Type B pancreatic cell (in vitro differentiated cells): ENCODE measurements at regions not wholly inside any gene's neighbourhood (a gene's known extent, or its start where the extent isn't known, plus 50 kb on each side); places are given as distances from the start of the nearest gene placed in this dataset.

ENCODE experiments used
- DNase-seq: peaks from one replicate; pipeline ENCODE4 v3.0.0; 2021; ENCODE audit warnings: mixed read lengths; ENCODE audit not compliant: unreplicated experiment; ENCODE audit errors: extremely low spot score
- H3K27ac Mint-ChIP-seq: 2 replicates; pipeline ENCODE4 v1.8.0; 2021; ENCODE audit warnings: mild to moderate bottlenecking, mixed read lengths
- H3K27me3 Mint-ChIP-seq: 2 replicates; pipeline ENCODE4 v1.8.0; 2021; ENCODE audit warnings: mixed read lengths
- H3K36me3 Mint-ChIP-seq: 2 replicates; pipeline ENCODE4 v1.8.0; 2021; ENCODE audit warnings: mixed read lengths
- H3K4me1 Mint-ChIP-seq: one replicate; pipeline ENCODE4 v1.8.0; 2021; ENCODE audit warnings: mixed read lengths; ENCODE audit not compliant: unreplicated experiment
- H3K4me3 Mint-ChIP-seq: 2 replicates; pipeline ENCODE4 v1.8.0; 2021; ENCODE audit warnings: mild to moderate bottlenecking, mixed read lengths
- H3K9me3 Mint-ChIP-seq: 2 replicates; pipeline ENCODE4 v1.8.0; 2021; ENCODE audit warnings: mixed read lengths
- CTCF ChIP-seq: fragments of 200-600 bp; sonication (generic); conservative IDR thresholded peaks from 2 replicates; pipeline ENCODE4 v1.5.0; 2021; ENCODE audit warnings: antibody characterized with exemption, mild to moderate bottlenecking

- TF ChIP-seq CTCF: no peak
These were observed 103.0 kb upstream of the SHISA6 start for GRCh38 chr17:11138023-11138422.

GRCh38 chr17:11135819-11136218 lies 105.2 kb upstream of the SHISA6 start:
- no peak overlapping the region for H3K4me3 Mint-ChIP-seq
- TF ChIP-seq CTCF: no peak
- no peak for DNase-seq
- H3K9me3 Mint-ChIP-seq: no peaks in the 10 kb centered on the region
- no peak overlapping the region for H3K27ac Mint-ChIP-seq
- H3K36me3 Mint-ChIP-seq: no peaks in the 10 kb centered on the region
- H3K4me1 Mint-ChIP-seq: no peaks in the 10 kb centered on the region
- no peaks in the 10 kb centered on the region for H3K27me3 Mint-ChIP-seq

More at GRCh38 chr17:11138023-11138422, 103.0 kb upstream of the SHISA6 start:
- H3K27ac Mint-ChIP-seq: no peak overlapping the region
- no peak for DNase-seq
- no peaks in the 10 kb centered on the region for H3K9me3 Mint-ChIP-seq
- peaks cover 6% of the 10 kb centered on the region for H3K27me3 Mint-ChIP-seq
- H3K4me1 Mint-ChIP-seq: no peaks in the 10 kb centered on the region
- no peak overlapping the region for H3K4me3 Mint-ChIP-seq
- no peaks in the 10 kb centered on the region for H3K36me3 Mint-ChIP-seq

- peaks cover 9% of the 10 kb centered on the region for H3K27me3 Mint-ChIP-seq
- no peak overlapping the region for H3K27ac Mint-ChIP-seq
- H3K4me1 Mint-ChIP-seq: no peaks in the 10 kb centered on the region
- no peak for DNase-seq
- H3K4me3 Mint-ChIP-seq: no peak overlapping the region
- H3K9me3 Mint-ChIP-seq: peaks cover 3% of the 10 kb centered on the region
- no peaks in the 10 kb centered on the region for H3K36me3 Mint-ChIP-seq
- TF ChIP-seq CTCF: no peak
These were observed 110.6 kb upstream of the SHISA6 start for GRCh38 chr17:11130367-11130766.

- TF ChIP-seq CTCF: no peak
- Mint-ChIP-seq H3K27ac (no peak overlapping the region), H3K27me3 (peaks cover 21% of the 10 kb centered on the region), H3K9me3 (peaks cover 5% of the 10 kb centered on the region), H3K4me3 (no peak overlapping the region), H3K36me3 (no peaks in the 10 kb centered on the region), H3K4me1 (peaks cover 7% of the 10 kb centered on the region)
- DNase-seq: no peak
These were observed 118.1 kb upstream of the SHISA6 start for GRCh38 chr17:11122908-11123307.

GRCh38 chr17:11121341-11121985 lies 119.5 kb upstream of the SHISA6 start:
- peaks cover 5% of the 10 kb centered on the region for H3K9me3 Mint-ChIP-seq
- TF ChIP-seq CTCF: no peak
- peaks cover 17% of the 10 kb centered on the region for H3K27me3 Mint-ChIP-seq
- H3K4me3 Mint-ChIP-seq: no peak overlapping the region
- H3K36me3 Mint-ChIP-seq: no peaks in the 10 kb centered on the region
- DNase-seq: no peak
- no peak overlapping the region for H3K27ac Mint-ChIP-seq
- peaks cover 7% of the 10 kb centered on the region for H3K4me1 Mint-ChIP-seq
